ENCODE measurements at regions not wholly inside any gene's neighbourhood (a gene's known extent, or its start where the extent isn't known, plus 50 kb on each side); places are given as distances from the start of the nearest gene placed in this dataset.

DNA sequence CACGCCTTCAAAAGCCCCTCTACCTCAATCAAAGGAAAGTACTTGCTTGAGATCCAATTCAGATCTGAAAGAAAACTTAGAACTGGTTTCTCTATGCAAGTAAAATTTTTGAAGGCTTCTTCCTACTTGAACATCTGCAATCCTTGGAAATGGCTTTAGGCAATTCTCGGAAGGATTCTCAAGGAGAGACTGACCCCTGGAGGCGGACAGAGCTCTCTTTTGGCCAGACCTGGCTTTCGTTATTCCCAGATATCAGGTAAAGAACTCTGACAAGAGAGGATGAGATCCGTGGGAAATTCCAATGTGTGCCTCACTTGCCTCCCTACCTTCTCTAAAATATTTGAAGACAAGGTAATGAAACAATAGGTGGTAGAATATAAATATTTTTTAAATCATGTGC lies 670.3 kb upstream of the FAM241A start:
- no peak overlapping the region for H3K27ac ChIP-seq (ENCODE audit: insufficient read depth, low read length)
- H4K20me1 ChIP-seq (ENCODE audit: insufficient read depth, low read length): no peaks in the 10 kb centered on the region
- no peak overlapping the region for H2BK5ac ChIP-seq (ENCODE audit: low read depth, low read length, poor library complexity, severe bottlenecking)
- H3K23ac ChIP-seq (ENCODE audit: low read depth, low read length): no peak overlapping the region
- H3K18ac ChIP-seq (ENCODE audit: low read depth, low read length): no peak overlapping the region
- ChIA-PET POLR2A (ENCODE audit: unreplicated experiment) (no interaction called here), CTCF (no interaction called here)
- no CpG with 5 or more reads among the region's 5 CpGs for WGBS, 2 experiments (ENCODE audit: extremely low coverage in 2 of 2, insufficient read length in 1 of 2)
- H4K5ac ChIP-seq (ENCODE audit: low read depth, low read length): no peak overlapping the region
- no peak overlapping the region for H2BK20ac ChIP-seq (ENCODE audit: low read depth, low read length)
- H3K4me2 ChIP-seq (ENCODE audit: low read depth, low read length): no peak overlapping the region
- peak; percentile 39 for DNase-seq
- H3K9me1 ChIP-seq (ENCODE audit: insufficient read depth, low read length): no peaks in the 10 kb centered on the region
- no peak overlapping the region for H4K91ac ChIP-seq (ENCODE audit: insufficient read depth, low read depth, low read length)
- H3K79me1 ChIP-seq (ENCODE audit: low read depth in 1 of 2, low read length in 2 of 2): no peaks in the 10 kb centered on the region
- H2AFZ ChIP-seq (replicated peaks; ENCODE audit: low read length, poor library complexity): no peak overlapping the region
- H3K9me3 ChIP-seq (ENCODE audit: control insufficient read depth, insufficient read depth, low read length): no peaks in the 10 kb centered on the region
- intact Hi-C loops (cut with micrococcal nuclease): loop anchor here (1.0 to 10.0 kb wide), 4 partner anchors 155 to 842 kb away; no protein-coding TSS in a partner anchor
- H2BK120ac ChIP-seq (ENCODE audit: low read depth, low read length): no peak overlapping the region
- H4K8ac ChIP-seq (ENCODE audit: low read depth in 2 of 2, low read length in 2 of 2): no peak overlapping the region
- no TSS peak for BruUV-seq (replicated peaks)
- H3K27me3 ChIP-seq (ENCODE audit: control insufficient read depth, insufficient read depth, low read length): no peaks in the 10 kb centered on the region
- no peak overlapping the region for H3K56ac ChIP-seq (ENCODE audit: extremely low read depth, insufficient read depth, low read length)
- H3K9ac ChIP-seq (ENCODE audit: low read depth, low read length): no peak overlapping the region
- no peak for ATAC-seq (ENCODE audit: low read depth)
- dilution Hi-C loops (cut with HindIII; ENCODE audit: low sequenced_read_pairs, unreplicated experiment): no loop called here
- no peaks in the 10 kb centered on the region for H3K36me3 ChIP-seq (ENCODE audit: control insufficient read depth, insufficient read depth, low read length)
- H3K4ac ChIP-seq (ENCODE audit: low read depth, low read length): no peak overlapping the region
- no peak overlapping the region for H3K14ac ChIP-seq (replicated peaks; ENCODE audit: low read depth, low read length)
- no peak overlapping the region for H2BK15ac ChIP-seq (ENCODE audit: low read depth, low read length)
- in situ Hi-C loops (cut with MboI; ENCODE audit: low sequenced_read_pairs): no loop called here
- no peaks in the 10 kb centered on the region for H3K4me1 ChIP-seq (ENCODE audit: control insufficient read depth, insufficient read depth, low read length)
- H2AK9ac ChIP-seq (replicated peaks; ENCODE audit: low read depth, low read length, poor library complexity): no peak overlapping the region
- H3K4me3 ChIP-seq (ENCODE audit: insufficient read depth, low read depth, low read length): no peak overlapping the region
- TF ChIP-seq MAFK (IDR thresholded peaks at IDR 0.05; ENCODE audit: low read depth, low read length) (no peak), SMC3 (IDR thresholded peaks at IDR 0.05; ENCODE audit: low read depth, low read length) (peak; percentile 38), RAD21 (IDR thresholded peaks at IDR 0.05; ENCODE audit: low read length) (peak; percentile 53)
- TF ChIP-seq, protein P1, sequence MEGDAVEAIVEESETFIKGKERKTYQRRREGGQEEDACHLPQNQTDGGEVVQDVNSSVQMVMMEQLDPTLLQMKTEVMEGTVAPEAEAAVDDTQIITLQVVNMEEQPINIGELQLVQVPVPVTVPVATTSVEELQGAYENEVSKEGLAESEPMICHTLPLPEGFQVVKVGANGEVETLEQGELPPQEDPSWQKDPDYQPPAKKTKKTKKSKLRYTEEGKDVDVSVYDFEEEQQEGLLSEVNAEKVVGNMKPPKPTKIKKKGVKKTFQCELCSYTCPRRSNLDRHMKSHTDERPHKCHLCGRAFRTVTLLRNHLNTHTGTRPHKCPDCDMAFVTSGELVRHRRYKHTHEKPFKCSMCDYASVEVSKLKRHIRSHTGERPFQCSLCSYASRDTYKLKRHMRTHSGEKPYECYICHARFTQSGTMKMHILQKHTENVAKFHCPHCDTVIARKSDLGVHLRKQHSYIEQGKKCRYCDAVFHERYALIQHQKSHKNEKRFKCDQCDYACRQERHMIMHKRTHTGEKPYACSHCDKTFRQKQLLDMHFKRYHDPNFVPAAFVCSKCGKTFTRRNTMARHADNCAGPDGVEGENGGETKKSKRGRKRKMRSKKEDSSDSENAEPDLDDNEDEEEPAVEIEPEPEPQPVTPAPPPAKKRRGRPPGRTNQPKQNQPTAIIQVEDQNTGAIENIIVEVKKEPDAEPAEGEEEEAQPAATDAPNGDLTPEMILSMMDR (conservative IDR thresholded peaks at IDR 0.05; ENCODE audit: low read depth, low read length): peak; percentile 38
- H2AK5ac ChIP-seq (ENCODE audit: low read depth, low read length): no peak overlapping the region

Data from IMR-90 (cell line).